Non-pigmented ciliary epithelial cell (primary cell): ENCODE measurements at regions not wholly inside any gene's neighbourhood (a gene's known extent, or its start where the extent isn't known, plus 50 kb on each side); places are given as distances from the start of the nearest gene placed in this dataset.

ENCODE experiments used
- DNase-seq: peaks from one replicate; pipeline ENCODE4 v3.0.0-alpha.2; 2010; ENCODE audit warnings: low read depth

DNA sequence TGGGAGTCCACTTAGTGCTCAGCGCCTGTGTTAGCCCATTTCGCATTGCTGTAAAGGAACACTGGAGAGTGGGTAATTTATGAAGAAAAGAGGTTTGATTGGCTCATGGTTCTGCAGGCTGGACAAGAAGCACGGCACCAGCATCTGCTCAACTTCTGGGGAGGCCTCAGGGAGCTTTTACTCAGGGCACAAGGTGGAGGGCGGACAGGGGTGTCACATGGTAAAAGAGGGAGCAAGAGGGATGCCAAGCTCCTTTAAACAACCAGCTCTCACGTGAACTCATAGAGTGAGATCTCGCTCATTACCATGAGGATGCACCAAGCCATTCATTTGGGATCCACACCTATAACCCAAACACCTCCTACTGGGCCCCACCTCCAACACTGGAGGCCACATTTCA, 181.4 kb upstream of the TLE3 start:
- no peak for DNase-seq

GRCh38 chr15:70278644-70279043, 180.9 kb upstream of the TLE3 start:
- no peak for DNase-seq

DNA sequence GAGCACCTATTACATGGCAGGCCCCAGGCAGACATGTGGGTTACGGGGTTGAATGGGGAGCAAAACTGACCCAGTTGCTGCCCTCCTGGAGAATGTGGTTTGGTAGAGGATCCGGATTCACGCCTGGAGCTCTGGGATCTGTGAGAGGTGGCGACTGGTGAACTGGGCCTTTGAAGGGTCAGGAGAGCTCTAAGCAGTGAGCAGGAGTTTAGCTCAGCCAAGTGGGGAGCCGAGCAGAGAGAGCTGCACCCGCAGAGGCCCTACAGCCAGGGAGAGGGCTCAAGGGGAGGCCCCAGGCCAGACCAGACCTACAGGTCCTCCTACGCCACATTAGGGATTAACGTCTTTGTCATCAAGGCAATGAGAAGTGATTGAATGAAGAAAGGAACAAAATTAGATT, 179.8 kb upstream of the TLE3 start:
- no peak for DNase-seq

GRCh38 chr15:70276401-70276800, 178.7 kb upstream of the TLE3 start:
- no peak for DNase-seq

DNA sequence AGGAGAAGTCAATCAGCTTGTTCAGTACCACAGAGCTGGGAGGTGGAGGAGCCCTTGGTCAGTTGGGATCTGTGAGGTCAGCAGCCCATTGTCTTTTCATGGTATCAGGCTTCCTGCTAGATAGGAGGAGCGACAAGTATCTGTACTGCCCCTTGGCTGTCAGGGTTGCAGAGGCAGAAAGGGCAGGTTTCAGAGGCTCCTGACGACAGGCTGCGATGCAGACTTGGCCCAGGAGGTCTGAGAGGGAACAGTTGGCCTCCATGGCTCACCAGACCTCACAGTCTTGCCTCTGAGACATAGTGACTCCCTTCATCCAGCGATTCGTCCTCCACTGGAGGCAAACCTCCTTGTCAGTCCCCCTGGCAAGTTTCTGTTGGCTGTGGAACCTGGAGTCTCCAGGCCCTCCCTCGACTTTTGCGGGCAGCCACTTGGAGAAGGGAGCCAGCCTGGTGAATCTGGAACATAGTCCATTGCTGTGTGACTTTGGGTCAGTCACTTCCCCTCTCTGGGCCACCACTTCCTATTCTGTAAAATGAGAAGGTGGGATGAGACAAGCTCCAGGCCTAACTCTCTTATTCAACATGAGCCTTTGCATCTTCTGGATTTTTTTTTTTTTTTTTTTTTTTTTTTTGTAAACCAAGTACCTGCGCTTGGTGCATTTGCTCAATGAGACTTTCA, 177.9 kb upstream of the TLE3 start:
- no peak for DNase-seq

- DNase-seq = no peak
These were observed 177.2 kb upstream of the TLE3 start for GRCh38 chr15:70274908-70275307.

GRCh38 chr15:70274255-70274880, 176.7 kb upstream of the TLE3 start:
- DNase-seq = no peak

DNA sequence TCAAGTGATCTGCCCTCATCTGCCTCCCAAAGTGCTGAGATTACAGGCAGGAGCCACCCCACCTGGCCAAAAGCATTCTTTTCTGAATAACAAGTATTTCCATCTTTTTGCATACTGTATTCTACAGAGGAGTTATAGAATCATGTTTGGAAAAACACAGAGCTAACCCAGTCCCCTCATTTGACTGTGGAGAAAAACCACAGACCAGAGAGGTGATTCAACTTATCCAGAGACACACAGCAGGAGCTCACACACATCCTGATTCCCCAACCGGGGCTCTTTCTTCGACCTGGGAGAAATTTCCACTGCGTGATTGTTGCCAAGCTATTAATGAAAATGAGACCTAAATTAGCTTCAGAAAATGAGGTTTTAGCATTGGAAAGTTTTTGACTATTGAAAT, 176.1 kb upstream of the TLE3 start:
- DNase-seq = no peak

DNA sequence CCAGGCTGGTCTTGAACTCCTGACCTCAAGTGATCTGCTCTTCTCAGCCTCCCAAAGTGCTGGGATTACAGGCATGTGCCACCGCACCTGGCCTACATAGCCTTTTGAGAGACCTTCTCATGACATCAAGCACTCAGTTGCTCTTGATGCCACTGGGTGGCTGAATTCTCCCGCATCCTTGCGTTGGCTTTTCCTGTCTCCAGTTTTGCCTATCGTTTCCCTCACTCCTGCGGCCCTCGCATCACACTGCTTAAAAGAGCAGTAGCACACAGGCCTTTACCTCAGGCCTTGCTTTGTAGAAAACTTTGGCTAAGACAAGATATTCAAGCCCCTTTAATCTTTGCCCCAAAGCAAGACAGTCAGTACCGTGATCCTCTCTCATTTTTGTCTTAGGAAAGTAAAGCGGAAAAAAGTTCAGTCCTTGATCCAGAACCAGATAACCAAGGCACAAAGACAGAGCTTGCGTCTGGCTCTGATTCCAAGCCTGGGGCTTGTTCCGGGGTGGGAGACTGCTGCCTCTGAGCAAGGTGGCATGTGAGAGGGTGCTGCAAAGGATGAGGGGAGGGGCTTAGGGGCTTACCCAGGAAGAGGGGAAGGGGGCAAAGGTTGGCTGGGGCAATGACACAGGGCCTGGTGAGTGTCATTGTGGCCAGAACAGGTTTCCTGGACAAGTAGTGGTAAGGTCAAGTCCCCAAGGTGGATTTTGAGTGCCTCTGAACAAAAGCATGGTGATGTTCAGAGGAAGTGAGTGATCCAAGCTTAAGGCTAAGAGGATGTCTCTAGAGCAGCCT, 175.0 kb upstream of the TLE3 start:
- no peak for DNase-seq

DNA sequence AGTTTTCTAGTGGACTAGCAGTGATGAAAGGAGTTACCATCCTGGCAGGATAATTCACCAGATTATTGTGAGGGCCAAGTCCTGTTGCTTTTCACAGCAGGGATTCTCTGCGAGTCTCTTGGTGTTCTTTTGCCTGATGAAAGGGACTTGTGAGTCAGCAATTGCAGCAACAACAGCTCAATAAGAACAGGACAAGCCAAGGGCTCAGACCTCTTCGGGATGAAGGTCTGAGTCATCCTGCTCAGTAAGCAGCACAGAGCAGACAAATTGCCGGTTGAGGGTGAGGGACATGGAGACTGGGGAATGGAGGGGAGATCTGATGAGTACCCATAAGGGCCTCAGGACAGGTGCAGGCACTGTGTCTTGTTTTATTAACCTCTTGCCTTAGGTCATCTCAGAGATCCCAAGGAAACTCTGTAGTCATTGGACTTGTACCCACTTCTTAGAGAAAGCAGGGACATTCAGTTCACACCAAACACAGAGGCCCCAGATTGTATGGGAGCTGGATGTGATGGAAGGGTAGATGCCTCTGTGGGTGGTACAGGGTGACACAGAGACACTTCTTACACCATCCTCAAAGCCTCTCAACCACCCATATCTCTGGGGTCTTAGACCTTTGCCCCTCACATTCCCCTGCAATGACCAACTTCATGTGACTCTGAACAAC, 173.8 kb upstream of the TLE3 start:
- peak; percentile 94 for DNase-seq

DNA sequence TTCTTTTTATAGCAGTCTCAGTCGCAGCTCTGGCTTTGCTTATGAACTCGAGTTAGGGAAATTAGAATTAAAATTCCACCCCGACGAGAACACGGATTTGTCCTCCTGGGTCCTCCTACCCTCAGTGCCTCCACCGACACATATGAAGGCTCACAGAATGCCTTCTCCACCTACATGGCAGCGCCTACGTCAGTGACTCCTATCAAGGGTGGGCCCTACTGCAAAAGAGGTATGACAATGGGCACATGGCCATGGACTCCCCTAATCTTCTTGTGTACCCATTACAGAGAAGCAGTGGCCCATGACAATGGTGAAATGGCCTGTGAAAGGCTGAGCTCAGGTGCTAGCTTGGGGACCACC, 173.0 kb upstream of the TLE3 start:
- no peak for DNase-seq

DNA sequence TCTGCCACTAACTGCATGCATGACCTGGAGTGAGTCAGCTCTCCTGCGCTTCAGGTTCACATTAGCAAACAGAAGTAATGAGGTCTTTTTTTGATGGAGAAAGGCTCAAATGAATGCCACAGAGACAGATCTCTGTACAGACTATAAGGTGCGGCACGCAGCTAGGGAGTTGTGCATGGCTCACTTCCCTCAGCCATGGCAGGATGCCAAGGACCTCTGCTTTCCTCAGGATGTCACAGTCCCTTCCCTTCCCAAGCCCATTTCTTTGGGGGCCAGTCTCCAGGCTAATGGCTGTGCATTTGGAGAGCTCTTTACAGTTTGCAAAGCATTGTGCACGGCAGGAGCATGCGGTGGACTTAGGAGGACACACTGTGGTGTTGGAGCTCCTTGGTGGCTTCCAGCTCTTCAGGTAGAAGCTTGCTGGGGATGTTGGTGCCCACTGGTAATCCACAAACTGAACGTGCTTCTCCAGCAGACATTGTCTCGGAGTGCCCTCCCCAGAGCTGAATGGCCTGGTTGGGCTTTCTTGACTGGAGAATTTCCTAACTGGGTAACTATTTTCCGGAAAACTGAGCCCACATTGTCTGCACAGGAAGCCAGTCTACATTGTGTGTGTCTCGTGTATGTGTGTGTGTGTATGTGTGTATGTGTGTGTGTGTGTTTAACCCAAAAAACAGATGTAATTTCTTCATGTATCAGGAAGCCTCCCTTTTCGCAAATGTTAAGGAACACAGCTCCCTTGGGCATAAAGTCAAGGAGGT, 172.5 kb upstream of the TLE3 start:
- no peak for DNase-seq

GRCh38 chr15:70269311-70269911, 171.7 kb upstream of the TLE3 start:
- DNase-seq = no peak

DNA sequence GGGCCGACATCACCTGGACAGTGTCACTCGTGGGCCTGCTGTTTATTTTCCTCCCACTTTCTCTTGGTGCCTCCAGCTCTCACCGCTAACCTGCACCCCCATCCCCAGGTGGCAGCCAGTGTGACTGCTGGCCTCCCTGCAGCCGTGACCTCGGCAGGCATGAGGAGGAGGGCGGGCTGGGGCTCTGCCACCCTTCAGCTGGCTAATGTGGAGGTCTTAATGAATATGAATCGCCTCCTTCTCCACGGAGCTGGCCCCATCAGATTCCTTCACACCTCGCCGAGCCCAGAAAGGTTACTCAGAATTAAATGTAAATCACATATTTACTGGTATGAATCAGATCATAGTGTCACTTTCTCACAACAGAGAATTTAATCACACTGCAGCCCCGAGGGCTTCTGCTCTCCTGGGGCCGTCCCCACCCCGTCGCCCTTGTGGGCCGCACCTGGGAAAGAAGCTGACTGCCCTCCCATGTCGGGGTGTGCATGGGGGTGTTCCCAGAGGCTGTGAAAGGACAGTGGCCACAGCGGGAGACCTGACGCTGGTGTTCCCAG, 171.1 kb upstream of the TLE3 start:
- no peak for DNase-seq

GRCh38 chr15:70267879-70268278, 170.2 kb upstream of the TLE3 start:
- DNase-seq = no peak

DNA sequence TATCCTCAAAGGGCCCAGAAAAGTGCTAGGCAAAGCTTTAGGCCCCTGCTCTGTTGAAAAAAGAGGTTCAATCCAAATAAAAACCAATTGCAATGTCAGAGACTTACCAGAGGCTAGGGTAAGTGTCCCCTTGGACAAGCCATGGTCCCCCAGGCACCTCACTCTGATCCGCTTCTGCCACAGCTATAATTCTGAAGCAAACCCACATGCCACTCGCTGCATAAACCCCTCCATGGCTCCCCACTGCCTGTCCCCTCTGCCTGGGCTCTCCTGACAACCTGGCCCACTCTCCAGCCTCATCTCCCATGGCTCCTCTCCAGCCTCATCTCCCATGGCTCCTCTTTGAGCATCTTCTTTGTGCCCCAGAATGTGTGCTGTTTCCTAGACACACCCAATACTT, 169.6 kb upstream of the TLE3 start:
- no peak for DNase-seq

GRCh38 chr15:70266412-70267121, 168.8 kb upstream of the TLE3 start:
- no peak for DNase-seq

GRCh38 chr15:70265986-70266385, 168.3 kb upstream of the TLE3 start:
- no peak for DNase-seq

DNA sequence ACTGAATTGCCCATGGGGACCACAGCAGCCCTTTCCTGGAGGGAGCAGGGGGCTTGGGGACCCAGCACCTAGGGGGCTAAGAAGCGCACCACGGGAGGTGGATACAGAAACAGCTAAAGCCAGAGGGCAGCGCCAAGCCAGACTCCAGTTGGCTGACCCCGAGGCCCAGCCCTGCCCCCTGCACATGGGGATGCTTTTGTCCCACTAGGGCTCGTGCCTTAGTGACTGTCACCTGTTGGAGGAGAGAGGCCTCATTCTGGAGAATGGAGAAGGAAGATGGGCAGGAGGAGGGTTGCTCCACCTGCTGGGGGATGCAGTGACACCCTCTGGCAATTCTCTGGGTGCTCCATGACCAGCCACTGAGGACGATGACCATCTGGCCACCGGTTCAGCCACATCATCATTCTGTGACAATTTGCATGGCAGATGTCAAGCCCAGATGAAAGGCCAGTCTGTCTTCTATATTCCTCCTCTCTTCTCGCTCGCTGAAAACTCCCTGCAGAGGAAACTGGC, 167.8 kb upstream of the TLE3 start:
- DNase-seq = no peak

DNA sequence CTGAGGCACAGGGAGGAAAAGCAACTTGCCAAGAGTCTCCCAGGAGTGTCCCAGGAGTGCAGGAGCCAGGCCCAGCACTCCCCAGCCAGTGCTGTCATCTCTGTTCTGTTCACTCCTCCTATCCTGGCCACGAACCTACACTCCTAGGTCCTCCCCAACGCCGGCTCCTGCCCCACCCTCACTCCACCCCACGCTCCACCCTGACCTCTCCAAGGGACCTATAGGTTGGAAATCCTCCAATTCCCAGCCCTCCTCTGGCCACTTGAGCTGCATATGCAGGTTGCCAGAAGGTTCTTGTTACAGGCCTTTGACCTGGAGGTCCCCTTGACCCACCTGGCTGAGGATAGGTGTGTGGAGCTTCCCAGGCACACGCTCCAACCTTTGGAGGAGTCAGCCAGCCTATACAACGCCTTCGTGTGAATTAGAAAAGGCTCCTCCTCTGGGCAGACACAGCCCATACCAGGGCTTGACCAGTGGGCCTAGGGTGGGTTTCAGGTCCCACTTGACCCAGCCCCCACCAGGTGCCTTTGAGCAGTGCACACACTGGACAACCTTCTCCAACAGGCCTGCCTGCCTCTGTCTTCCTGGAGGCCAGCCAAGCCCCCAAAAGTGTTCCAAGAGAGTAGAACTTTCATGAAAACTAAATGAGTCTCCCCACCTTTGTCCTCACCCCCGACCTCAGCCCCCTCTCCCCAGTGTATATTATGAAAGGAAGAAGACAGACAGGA, 167.2 kb upstream of the TLE3 start:
- DNase-seq = no peak
